ENCODE measurements at regions not wholly inside any gene's neighbourhood (a gene's known extent, or its start where the extent isn't known, plus 50 kb on each side); places are given as distances from the start of the nearest gene placed in this dataset.

GRCh38 chr13:68813180-68813796, 1294.3 kb upstream of the ATXN8OS start:
- TF ChIP-seq PAX5 (IDR thresholded peaks at IDR 0.05; ENCODE audit: insufficient read depth, low read length, severe bottlenecking) = no peak
- TF ChIP-seq TAF1 (IDR thresholded peaks at IDR 0.05; ENCODE audit: low read depth, low read length) = no peak
